ENCODE measurements at regions not wholly inside any gene's neighbourhood (a gene's known extent, or its start where the extent isn't known, plus 50 kb on each side); places are given as distances from the start of the nearest gene placed in this dataset.
"Not testable (repeated sequence)": the region's sequence is repeated elsewhere in the genome, so short reads cannot be mapped to it uniquely, and the experiment has no call there.

- TF ChIP-seq, protein P1, sequence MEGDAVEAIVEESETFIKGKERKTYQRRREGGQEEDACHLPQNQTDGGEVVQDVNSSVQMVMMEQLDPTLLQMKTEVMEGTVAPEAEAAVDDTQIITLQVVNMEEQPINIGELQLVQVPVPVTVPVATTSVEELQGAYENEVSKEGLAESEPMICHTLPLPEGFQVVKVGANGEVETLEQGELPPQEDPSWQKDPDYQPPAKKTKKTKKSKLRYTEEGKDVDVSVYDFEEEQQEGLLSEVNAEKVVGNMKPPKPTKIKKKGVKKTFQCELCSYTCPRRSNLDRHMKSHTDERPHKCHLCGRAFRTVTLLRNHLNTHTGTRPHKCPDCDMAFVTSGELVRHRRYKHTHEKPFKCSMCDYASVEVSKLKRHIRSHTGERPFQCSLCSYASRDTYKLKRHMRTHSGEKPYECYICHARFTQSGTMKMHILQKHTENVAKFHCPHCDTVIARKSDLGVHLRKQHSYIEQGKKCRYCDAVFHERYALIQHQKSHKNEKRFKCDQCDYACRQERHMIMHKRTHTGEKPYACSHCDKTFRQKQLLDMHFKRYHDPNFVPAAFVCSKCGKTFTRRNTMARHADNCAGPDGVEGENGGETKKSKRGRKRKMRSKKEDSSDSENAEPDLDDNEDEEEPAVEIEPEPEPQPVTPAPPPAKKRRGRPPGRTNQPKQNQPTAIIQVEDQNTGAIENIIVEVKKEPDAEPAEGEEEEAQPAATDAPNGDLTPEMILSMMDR (IDR thresholded peaks at IDR 0.05; ENCODE audit: low read length), result 0 out of 2 replicates have a peak, but pooled peaks have one; percentile 9
- TF ChIP-seq EZH2 (IDR thresholded peaks at IDR 0.05; ENCODE audit: borderline replicate concordance, low read length), result not testable (repeated sequence)
Observed at GRCh38 chrY:11466778-11467177, 1234.3 kb upstream of the USP9Y start.
